ENCODE measurements at regions not wholly inside any gene's neighbourhood (a gene's known extent, or its start where the extent isn't known, plus 50 kb on each side); places are given as distances from the start of the nearest gene placed in this dataset.

DNA sequence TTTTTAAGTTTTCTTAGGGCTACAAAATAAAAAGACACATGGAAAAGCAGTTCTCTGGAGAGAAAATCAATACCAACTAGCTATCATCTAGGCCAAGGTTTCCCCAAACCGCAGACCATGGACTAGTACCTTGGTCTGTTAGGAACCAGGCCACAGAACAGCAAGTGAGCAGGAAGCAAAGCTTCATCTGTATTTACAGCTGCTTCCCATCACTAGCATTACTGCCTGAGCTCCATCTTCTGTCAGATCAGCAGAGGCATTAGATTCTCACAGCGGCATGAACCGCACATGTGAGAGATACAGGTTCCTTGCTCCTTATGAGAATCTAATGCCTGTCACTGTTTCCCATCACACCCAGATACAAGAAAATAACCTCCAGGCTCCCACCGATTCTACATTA lies 1907.6 kb upstream of the ACO1 start:
- Histone ChIP-seq H3K4me3 (no peak overlapping the region), H3K9me3 (no peaks in the 10 kb centered on the region), H3K4me1 (no peaks in the 10 kb centered on the region), H3K27ac (no peak overlapping the region), H3K36me3 (no peaks in the 10 kb centered on the region), H3K27me3 (no peaks in the 10 kb centered on the region)
- DNase-seq (no peak), ATAC-seq (no peak)
- intact Hi-C loops (cut with DNase I): no loop called here
- WGBS, 2 donors: 57 to 62% methylated on average over 4 of the region's 4 CpGs
- TF ChIP-seq, protein P1, sequence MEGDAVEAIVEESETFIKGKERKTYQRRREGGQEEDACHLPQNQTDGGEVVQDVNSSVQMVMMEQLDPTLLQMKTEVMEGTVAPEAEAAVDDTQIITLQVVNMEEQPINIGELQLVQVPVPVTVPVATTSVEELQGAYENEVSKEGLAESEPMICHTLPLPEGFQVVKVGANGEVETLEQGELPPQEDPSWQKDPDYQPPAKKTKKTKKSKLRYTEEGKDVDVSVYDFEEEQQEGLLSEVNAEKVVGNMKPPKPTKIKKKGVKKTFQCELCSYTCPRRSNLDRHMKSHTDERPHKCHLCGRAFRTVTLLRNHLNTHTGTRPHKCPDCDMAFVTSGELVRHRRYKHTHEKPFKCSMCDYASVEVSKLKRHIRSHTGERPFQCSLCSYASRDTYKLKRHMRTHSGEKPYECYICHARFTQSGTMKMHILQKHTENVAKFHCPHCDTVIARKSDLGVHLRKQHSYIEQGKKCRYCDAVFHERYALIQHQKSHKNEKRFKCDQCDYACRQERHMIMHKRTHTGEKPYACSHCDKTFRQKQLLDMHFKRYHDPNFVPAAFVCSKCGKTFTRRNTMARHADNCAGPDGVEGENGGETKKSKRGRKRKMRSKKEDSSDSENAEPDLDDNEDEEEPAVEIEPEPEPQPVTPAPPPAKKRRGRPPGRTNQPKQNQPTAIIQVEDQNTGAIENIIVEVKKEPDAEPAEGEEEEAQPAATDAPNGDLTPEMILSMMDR (IDR thresholded peaks at IDR 0.05): no peak

DNA sequence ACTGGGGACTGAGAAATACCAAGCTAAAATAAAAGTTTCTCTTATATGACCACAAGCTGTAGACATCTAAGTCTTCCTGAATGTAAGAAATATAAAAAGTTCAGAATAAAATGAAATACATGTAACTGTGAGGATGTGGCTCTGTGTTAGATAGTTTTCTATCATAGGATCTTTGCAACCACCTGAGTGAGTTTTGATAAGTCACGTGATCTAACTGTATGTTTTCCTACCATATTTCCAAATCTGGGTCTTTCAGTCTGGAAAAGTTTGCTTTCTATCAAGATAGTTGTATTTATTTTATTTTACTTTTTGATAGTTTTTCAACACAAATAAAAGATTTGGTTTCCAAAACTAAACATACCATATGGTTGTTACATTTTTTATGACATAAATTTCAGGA lies 1905.8 kb upstream of the ACO1 start:
- H3K4me1 ChIP-seq: no peaks in the 10 kb centered on the region
- no peak overlapping the region for H3K27ac ChIP-seq
- 76 to 84% methylated on average over 1 of the region's 1 CpG for WGBS, 2 donors
- no peaks in the 10 kb centered on the region for H3K9me3 ChIP-seq
- ATAC-seq (no peak), DNase-seq (no peak)
- H3K27me3 ChIP-seq: no peaks in the 10 kb centered on the region
- H3K36me3 ChIP-seq: no peaks in the 10 kb centered on the region
- H3K4me3 ChIP-seq: no peak overlapping the region
- intact Hi-C loops (cut with DNase I): no loop called here
- TF ChIP-seq, protein P1 (IDR thresholded peaks at IDR 0.05): no peak

DNA sequence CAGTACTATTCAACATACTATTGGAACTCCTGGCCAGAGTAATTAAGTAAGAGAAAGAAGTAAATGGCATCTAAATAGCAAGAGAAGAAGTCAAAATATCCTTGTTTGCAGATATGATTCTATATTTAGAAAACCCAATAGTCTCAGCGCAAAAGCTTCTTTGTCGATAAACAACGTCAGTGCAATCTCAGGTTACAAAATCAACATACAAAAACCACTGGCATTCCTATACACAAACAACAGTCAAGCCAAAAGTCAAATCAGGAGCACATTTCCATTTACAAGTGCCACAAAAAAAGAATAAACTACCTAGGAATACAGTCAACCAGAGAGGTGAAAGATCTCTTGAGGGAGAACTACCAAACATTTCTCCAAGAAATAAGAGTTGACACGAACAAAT lies 1901.9 kb upstream of the ACO1 start:
- WGBS, 2 donors: 84 to 89% methylated on average over 4 of the region's 4 CpGs
- TF ChIP-seq, protein P1 (IDR thresholded peaks at IDR 0.05): no peak
- Histone ChIP-seq H3K27ac (no peak overlapping the region), H3K4me1 (no peaks in the 10 kb centered on the region), H3K4me3 (no peak overlapping the region), H3K36me3 (no peaks in the 10 kb centered on the region), H3K27me3 (no peaks in the 10 kb centered on the region), H3K9me3 (no peaks in the 10 kb centered on the region)
- intact Hi-C loops (cut with DNase I): no loop called here
- ATAC-seq (no peak), DNase-seq (no peak)

DNA sequence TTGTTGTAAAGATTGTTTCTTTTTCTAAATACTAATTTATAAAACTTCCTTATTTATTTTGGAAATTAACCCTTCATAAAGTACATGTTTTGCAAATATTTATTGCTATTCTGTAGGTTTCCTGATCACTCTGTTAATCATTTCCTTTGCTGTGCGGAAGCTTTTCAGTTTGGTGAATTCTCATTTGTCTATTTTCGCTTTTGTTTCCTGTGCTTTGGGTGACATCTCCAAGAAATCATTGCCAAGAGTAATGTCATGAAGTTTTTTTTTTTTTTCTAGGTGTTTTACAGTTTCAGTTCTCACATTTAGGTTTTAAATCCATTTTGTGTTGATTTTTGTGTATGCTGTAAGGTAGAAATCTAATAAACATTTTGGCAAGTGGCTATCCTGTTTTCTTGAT lies 1899.8 kb upstream of the ACO1 start:
- Histone ChIP-seq H3K27ac (no peak overlapping the region), H3K27me3 (no peaks in the 10 kb centered on the region), H3K4me3 (no peak overlapping the region), H3K4me1 (no peaks in the 10 kb centered on the region), H3K9me3 (no peaks in the 10 kb centered on the region), H3K36me3 (no peaks in the 10 kb centered on the region)
- intact Hi-C loops (cut with DNase I): no loop called here
- no peak for DNase-seq
- WGBS, 2 donors: 73 to 79% methylated on average over 2 of the region's 2 CpGs
- TF ChIP-seq, protein P1 (IDR thresholded peaks at IDR 0.05): no peak
- ATAC-seq: no peak

DNA sequence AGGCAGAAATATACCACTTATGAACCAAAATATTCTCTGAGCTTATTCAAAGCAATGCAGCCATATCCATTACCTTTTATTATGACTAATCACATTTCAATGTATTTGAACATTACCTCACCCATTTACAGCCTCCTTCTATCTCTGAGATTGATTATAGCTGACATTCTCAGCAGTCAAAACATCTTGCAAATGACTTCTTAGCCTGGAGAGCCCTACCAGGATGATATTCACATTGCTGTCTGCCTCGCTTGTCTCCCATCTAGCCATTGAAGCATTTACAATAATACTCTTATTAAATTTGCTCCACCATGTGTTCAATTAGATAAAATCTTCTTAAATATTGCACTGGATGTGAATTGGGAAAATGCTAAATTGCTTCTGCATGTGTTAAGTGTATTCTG lies 1879.9 kb upstream of the ACO1 start:
- TF ChIP-seq, protein P1 (IDR thresholded peaks at IDR 0.05): no peak
- no peak for DNase-seq
- peaks cover 0 to 12% (median 0%) of the 10 kb centered on the region in 11 donors for H3K9me3 ChIP-seq
- H3K27ac ChIP-seq: no peak overlapping the region
- H3K36me3 ChIP-seq: no peaks in the 10 kb centered on the region
- ATAC-seq: no peak
- intact Hi-C loops (cut with DNase I): no loop called here
- H3K27me3 ChIP-seq: no peaks in the 10 kb centered on the region
- WGBS, 2 donors: 81 to 87% methylated on average over 1 of the region's 1 CpG
- H3K4me1 ChIP-seq: no peaks in the 10 kb centered on the region
- H3K4me3 ChIP-seq: no peak overlapping the region
